HL-60 (cell line): ENCODE measurements at regions not wholly inside any gene's neighbourhood (a gene's known extent, or its start where the extent isn't known, plus 50 kb on each side); places are given as distances from the start of the nearest gene placed in this dataset.

Experiments
- DNase-seq, 2 experiments: peaks; one replicate each; pipeline ENCODE4 v3.0.0-alpha.2; 2010 to 2020; ENCODE audit warnings: low read depth in 1 of 2, low spot score in 1 of 2
- H3K27ac ChIP-seq: fragments of 250-450 bp; sonication (Bioruptor Pico); replicated peaks from 2 replicates; pipeline ENCODE4 v1.5.1; 2020; ENCODE audit warnings: mild to moderate bottlenecking, moderate library complexity
- H3K27me3 ChIP-seq: fragments of 250-450 bp; sonication (Bioruptor Pico); 2 replicates; pipeline ENCODE4 v1.5.1; 2021; ENCODE audit warnings: mild to moderate bottlenecking, moderate library complexity; ENCODE audit not compliant: insufficient read depth, poor library complexity, severe bottlenecking
- H3K4me3 ChIP-seq: replicated peaks from 2 replicates; pipeline ENCODE4 v1.5.1; 2011; ENCODE audit warnings: mild to moderate bottlenecking, control low read depth, low read length; ENCODE audit not compliant: insufficient read depth
- CTCF ChIP-seq: IDR thresholded peaks from one replicate; pipeline ENCODE4 v1.5.1; 2011; ENCODE audit warnings: low read length, control low read depth, inconsistent platforms; ENCODE audit not compliant: insufficient read depth
- GABPA ChIP-seq: IDR thresholded peaks from 2 replicates; pipeline ENCODE4 v1.6.1; 2012; ENCODE audit warnings: low read depth
- POLR2AphosphoS5 ChIP-seq: IDR thresholded peaks from 2 replicates; pipeline ENCODE4 v1.6.1; 2012; ENCODE audit warnings: low read depth
- REST ChIP-seq: IDR thresholded peaks from 2 replicates; pipeline ENCODE4 v1.6.1; 2012; ENCODE audit warnings: low read depth; ENCODE audit not compliant: insufficient replicate concordance
- SPI1 ChIP-seq: IDR thresholded peaks from 2 replicates; pipeline ENCODE4 v1.6.1; 2012; ENCODE audit warnings: low read depth, mild to moderate bottlenecking, borderline replicate concordance

GRCh38 chr6:9982215-9982614, 432.7 kb downstream of the TFAP2A start:
- H3K4me3 ChIP-seq: no peak overlapping the region
- H3K27ac ChIP-seq: no peak overlapping the region
- no peak for TF ChIP-seq SPI1
- no peak for TF ChIP-seq GABPA
- no peak for TF ChIP-seq POLR2AphosphoS5
- TF ChIP-seq CTCF: no peak
- TF ChIP-seq REST: no peak
- no peak for DNase-seq
- peaks cover 2% of the 10 kb centered on the region for H3K27me3 ChIP-seq

GRCh38 chr6:9979996-9980395, 434.9 kb downstream of the TFAP2A start:
- H3K4me3 ChIP-seq: no peak overlapping the region
- TF ChIP-seq REST (no peak), SPI1 (no peak), GABPA (no peak), POLR2AphosphoS5 (no peak), CTCF (no peak)
- peaks cover 2% of the 10 kb centered on the region for H3K27me3 ChIP-seq
- no peak for DNase-seq
- no peak overlapping the region for H3K27ac ChIP-seq

- TF ChIP-seq POLR2AphosphoS5 (no peak), REST (no peak), CTCF (no peak), SPI1 (no peak), GABPA (no peak)
- DNase-seq: no peak
- H3K4me3 ChIP-seq: no peak overlapping the region
- no peak overlapping the region for H3K27ac ChIP-seq
- peaks cover 2% of the 10 kb centered on the region for H3K27me3 ChIP-seq
Observed at GRCh38 chr6:9978480-9978879, 436.4 kb downstream of the TFAP2A start.
